ENCODE measurements at regions not wholly inside any gene's neighbourhood (a gene's known extent, or its start where the extent isn't known, plus 50 kb on each side); places are given as distances from the start of the nearest gene placed in this dataset.

DNA sequence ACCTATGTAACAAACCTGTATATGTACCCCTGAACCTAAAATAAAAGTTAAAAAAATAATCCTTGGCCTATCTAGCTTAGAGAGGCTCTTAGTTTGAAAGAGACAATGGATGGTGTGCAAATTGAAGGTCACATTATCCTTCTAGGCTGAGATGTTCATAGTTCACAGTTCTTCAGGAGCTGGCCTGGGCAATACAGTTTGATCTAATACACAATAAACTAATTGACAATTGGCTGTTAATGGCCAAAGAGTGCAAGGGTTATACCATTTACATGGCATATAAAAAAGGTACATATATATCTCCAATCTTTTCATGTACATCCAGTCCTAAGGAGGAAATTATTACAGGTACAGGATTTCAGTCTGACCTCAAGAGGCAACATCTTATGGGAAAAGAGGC lies 117.4 kb upstream of the NEDD9 start:
- H3K79me2 ChIP-seq (ENCODE audit: insufficient read depth, low read length): peaks cover 99% of the 10 kb centered on the region
- peaks cover 16% of the 10 kb centered on the region for H3K36me3 ChIP-seq (ENCODE audit: low read length)
- H3K9me3 ChIP-seq (ENCODE audit: insufficient read depth, low read length): no peaks in the 10 kb centered on the region
- H4K20me1 ChIP-seq (ENCODE audit: low read depth, low read length): no peaks in the 10 kb centered on the region
- H3K27ac ChIP-seq (ENCODE audit: low read depth, low read length): no peak overlapping the region
- TF ChIP-seq, protein P1, sequence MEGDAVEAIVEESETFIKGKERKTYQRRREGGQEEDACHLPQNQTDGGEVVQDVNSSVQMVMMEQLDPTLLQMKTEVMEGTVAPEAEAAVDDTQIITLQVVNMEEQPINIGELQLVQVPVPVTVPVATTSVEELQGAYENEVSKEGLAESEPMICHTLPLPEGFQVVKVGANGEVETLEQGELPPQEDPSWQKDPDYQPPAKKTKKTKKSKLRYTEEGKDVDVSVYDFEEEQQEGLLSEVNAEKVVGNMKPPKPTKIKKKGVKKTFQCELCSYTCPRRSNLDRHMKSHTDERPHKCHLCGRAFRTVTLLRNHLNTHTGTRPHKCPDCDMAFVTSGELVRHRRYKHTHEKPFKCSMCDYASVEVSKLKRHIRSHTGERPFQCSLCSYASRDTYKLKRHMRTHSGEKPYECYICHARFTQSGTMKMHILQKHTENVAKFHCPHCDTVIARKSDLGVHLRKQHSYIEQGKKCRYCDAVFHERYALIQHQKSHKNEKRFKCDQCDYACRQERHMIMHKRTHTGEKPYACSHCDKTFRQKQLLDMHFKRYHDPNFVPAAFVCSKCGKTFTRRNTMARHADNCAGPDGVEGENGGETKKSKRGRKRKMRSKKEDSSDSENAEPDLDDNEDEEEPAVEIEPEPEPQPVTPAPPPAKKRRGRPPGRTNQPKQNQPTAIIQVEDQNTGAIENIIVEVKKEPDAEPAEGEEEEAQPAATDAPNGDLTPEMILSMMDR (IDR thresholded peaks at IDR 0.05; ENCODE audit: insufficient read depth, low read length, poor library complexity, severe bottlenecking): no peak
- H3K4me2 ChIP-seq (ENCODE audit: low read depth, low read length, poor library complexity, severe bottlenecking): no peak overlapping the region
- H3K9ac ChIP-seq (ENCODE audit: low read length): no peak overlapping the region
- no peaks in the 10 kb centered on the region for H3K27me3 ChIP-seq (ENCODE audit: low read length)
- H3F3A ChIP-seq (ENCODE audit: insufficient read depth): no peaks in the 10 kb centered on the region
- no peak overlapping the region for H2AFZ ChIP-seq (ENCODE audit: low read depth, low read length, severe bottlenecking)
- H3K9me2 ChIP-seq (replicated peaks; ENCODE audit: insufficient read depth, low read length): no peaks in the 10 kb centered on the region
- H3K4me3 ChIP-seq (ENCODE audit: insufficient read depth, low read length, poor library complexity, severe bottlenecking): no peak overlapping the region

DNA sequence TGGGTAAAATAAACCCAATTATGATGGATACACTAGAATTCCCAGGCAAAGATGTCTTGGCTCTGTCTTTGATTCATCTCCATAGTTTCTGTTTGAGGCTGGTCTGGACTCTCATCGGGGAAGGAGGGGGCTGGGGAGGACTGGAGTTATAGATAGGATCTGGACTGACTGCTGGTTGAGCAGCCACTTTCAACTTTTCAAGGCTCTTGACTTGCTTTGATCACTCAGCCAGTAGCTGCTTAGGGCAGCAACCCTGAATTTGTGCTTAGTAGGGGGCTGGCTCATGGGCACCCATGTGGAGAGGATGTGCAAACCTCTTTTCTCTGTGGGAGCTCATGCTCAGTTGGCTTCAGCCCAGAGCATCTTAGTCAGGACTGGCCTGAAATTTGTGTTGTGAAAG lies 114.0 kb upstream of the NEDD9 start:
- no peak for TF ChIP-seq EZH2phosphoT487 (conservative IDR thresholded peaks at IDR 0.05; ENCODE audit: low read length)
- TF ChIP-seq, protein P1 (IDR thresholded peaks at IDR 0.05; ENCODE audit: insufficient read depth, low read length, poor library complexity, severe bottlenecking): no peak
- no peak overlapping the region for H2AFZ ChIP-seq (ENCODE audit: low read depth, low read length, severe bottlenecking)
- no peaks in the 10 kb centered on the region for H3K27me3 ChIP-seq (ENCODE audit: low read length)
- H3K4me2 ChIP-seq (ENCODE audit: low read depth, low read length, poor library complexity, severe bottlenecking): no peak overlapping the region
- no peak overlapping the region for H3K27ac ChIP-seq (ENCODE audit: low read depth, low read length)
- no peaks in the 10 kb centered on the region for H3K9me3 ChIP-seq (ENCODE audit: insufficient read depth, low read length)
- no peaks in the 10 kb centered on the region for H4K20me1 ChIP-seq (ENCODE audit: low read depth, low read length)
- H3K4me3 ChIP-seq (ENCODE audit: insufficient read depth, low read length, poor library complexity, severe bottlenecking): no peak overlapping the region
- peaks cover 9% of the 10 kb centered on the region for H3K36me3 ChIP-seq (ENCODE audit: low read length)
- H3K9me2 ChIP-seq (replicated peaks; ENCODE audit: insufficient read depth, low read length): no peaks in the 10 kb centered on the region
- H3F3A ChIP-seq (ENCODE audit: insufficient read depth): no peaks in the 10 kb centered on the region
- peaks cover 96% of the 10 kb centered on the region for H3K79me2 ChIP-seq (ENCODE audit: insufficient read depth, low read length)
- no peak overlapping the region for H3K9ac ChIP-seq (ENCODE audit: low read length)

DNA sequence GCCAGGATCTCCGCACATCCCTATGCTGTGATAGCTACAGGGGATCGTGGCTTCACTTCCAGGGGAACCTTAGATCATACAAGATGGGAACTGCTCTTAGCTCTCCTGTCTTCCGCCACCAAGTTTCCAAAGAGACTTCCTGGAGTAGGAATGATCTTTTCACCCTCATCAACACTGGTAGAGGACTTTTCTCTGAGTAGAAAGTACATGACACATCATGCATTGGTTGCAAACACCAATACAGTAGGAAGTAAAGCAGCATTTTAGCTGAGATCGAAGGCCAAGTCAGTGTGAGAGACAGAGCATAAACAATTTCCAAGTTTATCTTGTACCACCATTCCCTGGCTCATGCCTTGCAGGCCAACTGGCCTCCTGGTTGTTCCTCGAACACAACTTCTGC lies 113.1 kb upstream of the NEDD9 start:
- H3K4me3 ChIP-seq (ENCODE audit: insufficient read depth, low read length, poor library complexity, severe bottlenecking): no peak overlapping the region
- no peak overlapping the region for H2AFZ ChIP-seq (ENCODE audit: low read depth, low read length, severe bottlenecking)
- no peaks in the 10 kb centered on the region for H3K9me2 ChIP-seq (replicated peaks; ENCODE audit: insufficient read depth, low read length)
- TF ChIP-seq, protein P1 (IDR thresholded peaks at IDR 0.05; ENCODE audit: insufficient read depth, low read length, poor library complexity, severe bottlenecking): no peak
- TF ChIP-seq EZH2phosphoT487 (conservative IDR thresholded peaks at IDR 0.05; ENCODE audit: low read length): no peak
- H3K9ac ChIP-seq (ENCODE audit: low read length): no peak overlapping the region
- H4K20me1 ChIP-seq (ENCODE audit: low read depth, low read length): no peaks in the 10 kb centered on the region
- H3F3A ChIP-seq (ENCODE audit: insufficient read depth): no peaks in the 10 kb centered on the region
- H3K4me2 ChIP-seq (ENCODE audit: low read depth, low read length, poor library complexity, severe bottlenecking): no peak overlapping the region
- H3K9me3 ChIP-seq (ENCODE audit: insufficient read depth, low read length): no peaks in the 10 kb centered on the region
- no peak overlapping the region for H3K27ac ChIP-seq (ENCODE audit: low read depth, low read length)
- no peaks in the 10 kb centered on the region for H3K27me3 ChIP-seq (ENCODE audit: low read length)
- peaks cover 7% of the 10 kb centered on the region; the same call in 1 of the 2 replicates for H3K36me3 ChIP-seq (ENCODE audit: low read length)
- peaks cover 97% of the 10 kb centered on the region for H3K79me2 ChIP-seq (ENCODE audit: insufficient read depth, low read length)

Measured in SU-DHL-6 (cell line).